Inferior parietal cortex (tissue), 1 donor: ENCODE measurements at regions not wholly inside any gene's neighbourhood (a gene's known extent, or its start where the extent isn't known, plus 50 kb on each side); places are given as distances from the start of the nearest gene placed in this dataset.
"Not testable (repeated sequence)": the region's sequence is repeated elsewhere in the genome, so short reads cannot be mapped to it uniquely, and the experiment has no call there.

Experiments
- DNase-seq: peaks from one replicate; pipeline ENCODE4 v3.0.0-alpha.2; 2016; ENCODE audit errors: extremely low spot score

DNA sequence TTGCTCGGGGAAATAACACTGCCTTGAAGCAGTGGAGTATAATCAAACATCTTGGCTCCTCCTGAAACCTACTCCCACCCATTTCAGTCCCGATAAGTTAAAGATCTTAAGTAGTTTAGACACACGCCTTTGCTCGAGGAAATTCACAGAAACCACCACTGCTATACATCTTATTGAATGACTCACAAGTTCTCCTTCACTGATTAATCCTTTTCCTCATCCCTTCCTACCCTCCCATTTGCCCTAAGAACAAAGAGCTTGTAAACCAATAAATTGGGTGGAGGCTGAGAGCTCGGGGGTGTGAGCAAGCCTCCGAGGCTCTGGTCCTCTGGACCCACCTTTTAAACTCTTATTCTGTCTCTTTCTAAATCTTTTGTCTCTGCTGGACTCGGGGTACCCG, 86.5 kb downstream of the XCL2 start:
- DNase-seq = not testable (repeated sequence)

DNA sequence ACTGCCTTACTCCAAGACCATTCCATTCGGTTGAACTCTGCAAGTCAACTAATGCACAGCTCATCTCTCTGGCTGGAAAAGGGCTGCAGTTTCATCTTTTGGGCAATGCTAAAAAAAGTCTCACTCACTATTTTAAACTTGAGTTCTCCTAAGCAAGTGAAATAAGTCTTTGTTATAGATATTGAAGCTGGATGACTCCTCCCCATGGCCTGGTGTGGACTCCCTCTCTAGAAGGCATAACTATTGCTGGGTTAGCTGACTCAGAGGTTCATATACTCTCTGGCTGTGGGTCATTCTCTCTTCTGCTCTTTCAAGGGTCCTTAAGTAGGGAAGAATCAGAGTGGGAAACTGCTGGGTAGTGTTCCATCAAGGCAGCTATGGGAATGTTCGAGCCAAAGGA, 88.0 kb downstream of the XCL2 start:
- no peak for DNase-seq

DNA sequence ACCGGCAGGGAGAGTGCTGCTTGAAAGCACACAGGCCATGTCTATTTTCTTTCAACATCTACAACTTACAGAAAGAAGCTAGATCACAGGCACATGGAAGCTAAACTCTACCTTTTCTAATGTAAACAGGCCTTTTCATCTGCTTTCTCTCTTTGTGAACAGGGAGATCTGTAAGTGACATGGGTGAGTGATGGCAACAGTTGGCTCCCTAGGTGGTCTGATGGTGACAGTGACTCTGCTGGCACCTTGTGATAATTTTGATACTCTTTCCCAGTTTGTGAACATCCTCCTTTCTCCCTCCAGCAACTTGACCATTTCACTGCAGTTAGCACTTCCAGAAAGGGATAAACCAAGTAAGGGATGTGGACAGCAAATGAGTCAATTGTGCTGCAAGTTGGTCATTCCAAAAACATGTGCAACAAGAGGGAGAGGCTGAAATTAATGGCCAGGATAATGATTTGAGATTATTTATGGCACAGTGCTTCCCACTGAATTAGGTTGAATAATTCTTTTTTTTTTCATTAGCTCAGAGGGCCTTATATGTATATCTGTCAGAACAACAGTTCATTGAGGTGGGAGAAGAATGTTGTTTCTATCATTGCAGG, 89.5 kb downstream of the XCL2 start:
- no peak for DNase-seq

DNA sequence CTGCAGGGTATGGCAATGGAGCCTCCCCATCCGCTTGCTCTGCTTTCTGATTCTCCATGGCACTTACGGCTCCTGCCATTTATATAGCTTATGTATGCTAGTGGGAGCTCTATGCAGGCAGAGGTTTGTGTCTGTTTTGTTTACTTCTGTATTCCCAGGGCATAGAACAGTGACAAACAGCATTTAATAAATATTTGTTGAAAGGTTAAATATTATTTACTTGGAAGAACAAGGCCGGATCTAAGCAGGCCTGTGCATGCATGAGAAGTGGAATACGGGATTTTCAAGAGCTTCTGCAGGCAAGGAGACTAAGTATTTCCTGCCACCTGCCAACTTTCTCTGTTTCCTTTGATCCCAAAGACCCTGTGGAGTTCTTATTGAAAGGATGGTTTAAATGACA, 90.7 kb downstream of the XCL2 start:
- DNase-seq = no peak

DNA sequence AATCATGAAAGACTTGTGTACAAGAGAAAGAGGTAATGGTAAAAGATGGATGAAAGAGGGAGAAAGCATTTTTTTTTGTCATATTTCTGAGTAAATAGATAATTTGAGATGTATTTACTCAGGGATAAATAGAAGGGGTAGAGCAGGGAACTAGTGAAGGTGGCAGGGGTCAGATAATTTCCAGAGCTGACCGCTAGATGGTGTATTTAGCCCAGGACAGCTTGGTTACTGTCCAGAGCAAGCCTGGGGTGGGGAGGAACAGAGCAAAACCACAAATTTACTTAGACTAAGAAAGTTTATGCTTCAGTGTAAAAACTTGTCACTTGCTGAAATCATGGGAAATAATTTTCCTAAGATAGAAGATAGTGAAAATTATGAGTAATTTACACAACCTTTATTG, 91.5 kb downstream of the XCL2 start:
- no peak for DNase-seq

DNA sequence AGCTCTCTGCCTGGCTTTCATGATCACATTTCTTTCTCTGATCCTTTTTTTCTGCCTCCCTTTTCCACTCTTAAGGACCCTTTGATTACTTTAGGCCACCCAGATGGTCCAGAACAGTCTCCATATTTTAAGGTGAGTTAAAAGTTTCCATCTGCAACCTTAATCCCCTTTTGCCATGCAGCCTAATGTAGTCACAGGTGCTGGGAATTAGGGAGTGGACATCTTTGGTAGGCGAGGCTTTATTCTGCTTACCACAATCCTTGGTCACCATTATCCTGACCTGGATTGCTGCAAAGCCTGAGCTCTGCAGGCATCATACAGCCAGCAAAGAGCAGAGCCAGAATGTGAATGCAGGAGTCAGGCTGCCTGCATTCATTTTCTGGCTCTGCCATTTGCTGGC, 95.9 kb downstream of the XCL2 start:
- no peak for DNase-seq

DNA sequence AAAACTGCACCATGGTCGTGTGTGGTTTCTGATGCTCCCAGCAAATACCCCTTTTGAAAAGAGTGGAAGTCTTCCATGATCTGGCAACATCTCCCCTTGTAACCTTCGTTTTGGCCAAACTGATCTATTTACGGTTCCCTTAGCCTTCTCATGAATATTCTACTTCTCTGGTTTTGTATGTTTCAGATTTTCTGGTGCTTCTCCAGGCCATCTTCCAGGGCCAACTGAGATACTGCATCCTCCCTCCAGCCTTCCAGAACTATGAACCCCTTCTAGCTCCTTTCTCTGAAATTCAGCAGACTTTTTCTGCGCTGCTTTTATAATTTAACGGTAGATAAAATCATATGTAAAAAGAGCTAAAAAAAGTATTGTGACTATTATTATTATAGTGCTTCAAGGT, 97.7 kb downstream of the XCL2 start:
- no peak for DNase-seq

DNA sequence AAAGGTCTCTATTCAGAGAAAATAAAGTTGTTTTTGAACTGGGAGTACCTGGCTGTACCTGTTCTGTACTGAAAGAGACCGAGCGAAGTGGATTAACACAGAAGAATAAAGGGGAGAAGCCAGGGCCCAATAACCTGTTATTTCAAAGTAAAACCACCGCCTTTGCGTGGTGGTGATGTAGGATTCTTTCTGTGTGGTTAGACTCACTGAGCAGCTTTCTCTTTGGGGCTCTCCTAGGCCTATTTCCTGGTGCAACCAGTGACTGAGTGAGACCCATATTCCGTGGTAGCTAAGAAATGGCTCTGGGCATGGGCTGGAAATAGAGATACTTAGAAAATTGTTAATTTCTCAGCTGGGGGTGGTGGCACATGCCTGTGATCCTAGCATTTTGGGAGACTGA, 99.9 kb downstream of the XCL2 start:
- no peak for DNase-seq

DNA sequence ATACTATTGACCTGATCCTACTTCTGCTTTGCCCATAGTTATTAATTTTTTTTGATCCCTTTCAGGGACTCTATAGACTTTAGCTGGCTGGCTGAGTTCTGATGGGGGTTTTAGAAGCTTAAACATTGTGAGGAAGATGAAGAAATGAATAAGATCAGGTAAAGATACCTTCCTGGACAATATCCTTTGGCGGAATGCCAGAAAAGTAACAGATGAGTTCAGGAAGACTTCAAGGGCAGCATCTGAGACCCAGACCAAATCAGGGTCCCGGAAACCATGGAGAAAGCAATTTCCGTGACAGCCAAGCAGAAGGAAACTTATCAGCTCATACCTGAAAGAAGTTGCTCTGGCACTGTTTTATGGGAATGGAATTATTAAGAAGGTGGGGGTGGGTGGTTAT, 100.4 kb downstream of the XCL2 start:
- no peak for DNase-seq

DNA sequence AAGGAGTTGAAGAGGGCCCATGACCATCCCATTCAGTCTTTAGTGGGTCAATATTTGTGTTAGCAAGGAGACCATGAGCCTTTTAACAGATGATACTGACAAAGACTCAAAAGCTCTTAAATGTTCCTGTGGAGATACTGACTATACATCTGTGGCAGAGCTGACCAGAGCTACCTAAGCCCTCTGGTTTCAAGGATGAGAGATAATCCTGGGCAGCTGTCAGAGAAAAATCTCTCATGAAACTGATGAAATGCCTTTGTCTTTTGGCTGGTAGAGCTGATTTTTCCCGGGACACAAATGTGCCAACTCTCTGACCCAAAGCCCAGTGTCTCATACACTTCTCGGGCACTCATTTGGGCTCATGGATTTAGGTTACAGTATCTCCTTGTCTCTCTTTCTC, 100.9 kb downstream of the XCL2 start:
- no peak for DNase-seq

DNA sequence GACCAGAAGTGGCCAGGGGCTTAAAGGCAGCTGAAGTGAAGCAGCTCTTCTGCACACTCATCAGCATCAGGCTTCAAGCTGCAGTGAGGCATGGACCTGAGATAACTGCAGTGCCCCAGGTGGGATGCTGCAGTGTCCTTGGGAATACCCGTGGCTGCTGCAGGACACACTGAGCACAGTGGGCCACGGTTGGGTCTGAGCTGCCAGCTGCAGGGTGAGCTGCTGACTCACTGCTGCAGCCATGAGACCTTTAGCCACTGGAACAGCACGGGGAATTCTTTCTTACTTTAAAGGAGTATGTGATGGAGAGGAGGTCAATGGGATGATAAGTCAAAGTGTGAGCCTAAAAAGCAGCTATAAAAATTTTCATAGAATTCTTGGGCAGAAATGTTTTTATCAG, 102.1 kb downstream of the XCL2 start:
- DNase-seq = no peak

DNA sequence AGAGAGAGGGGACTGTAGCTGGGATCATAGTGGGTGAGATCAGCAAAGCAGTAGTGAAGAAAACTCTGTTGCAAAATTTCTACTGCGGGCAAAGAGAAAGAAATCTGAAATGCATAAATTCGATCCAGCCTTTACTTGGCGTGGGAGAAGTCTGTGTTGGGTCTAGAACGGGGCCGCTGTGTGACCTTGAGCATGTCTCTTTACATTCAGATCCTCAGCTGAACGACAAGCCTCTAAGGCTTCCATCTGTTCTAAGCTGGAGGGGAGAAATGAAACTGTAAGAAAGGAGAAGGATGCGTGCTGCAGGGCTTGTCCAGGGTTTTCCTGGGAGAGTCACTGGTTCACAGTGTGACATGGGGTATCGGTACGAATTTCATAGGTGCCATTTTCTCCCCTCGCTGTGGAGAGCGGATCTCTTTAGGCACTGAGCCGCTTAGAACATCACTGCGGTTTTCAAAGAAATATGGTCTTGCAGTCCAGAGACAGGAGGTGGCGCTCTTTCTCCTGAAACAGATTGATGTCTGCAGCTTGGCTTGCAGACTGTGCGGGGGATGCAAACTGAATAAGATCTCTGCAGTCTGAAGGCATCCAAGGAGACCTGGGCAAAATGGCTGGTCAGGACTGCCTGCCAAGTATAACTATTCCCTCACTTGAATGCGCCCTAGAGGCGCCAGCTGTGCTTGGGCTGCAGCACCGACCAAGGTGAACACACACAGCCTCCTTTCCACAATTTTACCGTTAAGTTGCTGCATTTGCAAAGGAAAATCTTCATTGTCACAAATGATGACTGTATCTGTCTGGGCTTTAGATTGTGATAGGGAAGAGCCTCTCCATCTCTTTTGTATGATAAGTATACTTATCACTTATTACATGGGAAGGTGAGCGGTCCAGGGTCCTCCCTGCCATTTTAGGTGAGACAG, 104.1 kb downstream of the XCL2 start:
- peak; percentile 90 for DNase-seq

DNA sequence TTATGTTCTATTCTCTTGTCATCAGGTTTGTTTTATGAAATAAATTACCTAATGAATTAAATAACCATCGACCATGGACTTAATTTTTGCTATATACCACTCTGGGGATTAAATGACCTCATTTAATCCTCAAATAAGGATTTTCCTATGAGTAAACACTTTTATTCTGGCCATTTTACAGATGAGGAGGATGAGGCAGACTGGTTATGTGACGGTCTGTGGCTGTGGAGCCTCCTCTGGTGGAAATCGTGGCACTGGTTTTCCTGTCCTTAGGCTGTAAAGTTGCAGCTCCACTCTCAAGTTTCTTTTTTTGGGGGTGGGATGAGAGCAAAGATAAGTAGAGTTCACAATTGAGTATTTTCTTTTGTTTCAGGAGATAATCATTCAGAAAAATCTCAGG, 105.2 kb downstream of the XCL2 start:
- DNase-seq = no peak

DNA sequence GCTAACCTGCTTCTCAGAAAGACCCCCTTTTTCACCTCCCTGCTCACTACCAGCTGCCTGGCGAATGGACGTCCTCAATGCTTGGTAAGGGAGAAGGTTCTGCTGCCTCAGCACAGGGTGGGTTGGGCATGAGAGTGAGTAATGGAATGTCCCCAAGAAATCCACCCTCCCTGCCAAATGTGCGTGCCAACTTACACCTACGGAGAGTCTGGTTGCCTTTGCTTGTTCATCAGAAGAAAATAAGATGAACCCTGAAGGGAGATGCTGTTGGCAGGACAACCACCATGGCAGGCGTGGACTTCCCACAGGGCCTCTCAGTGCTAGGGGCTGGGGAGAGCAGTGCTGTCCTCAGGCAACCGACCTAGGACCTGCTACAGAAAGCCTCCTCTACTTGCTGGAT, 106.0 kb downstream of the XCL2 start:
- DNase-seq = peak; percentile 50

DNA sequence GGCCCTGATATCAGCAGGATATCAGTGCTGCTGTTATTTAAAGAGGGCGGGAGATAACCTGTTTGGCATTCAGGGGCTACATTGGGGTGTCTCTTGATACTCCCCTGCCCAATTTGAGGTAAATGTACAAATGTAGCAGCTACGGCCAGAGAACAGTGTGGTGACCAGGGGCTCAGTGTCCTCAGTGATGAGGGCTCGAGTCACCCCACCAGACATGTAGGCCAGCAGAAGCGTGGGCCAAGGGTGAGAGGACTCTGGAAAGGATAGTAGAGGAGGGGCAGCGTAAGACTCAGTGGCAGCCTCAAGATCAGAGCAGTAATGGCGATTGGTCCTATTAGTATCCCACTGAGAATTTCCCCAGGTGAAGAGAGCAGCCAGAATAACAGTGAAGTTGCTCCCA, 108.4 kb downstream of the XCL2 start:
- no peak for DNase-seq

DNA sequence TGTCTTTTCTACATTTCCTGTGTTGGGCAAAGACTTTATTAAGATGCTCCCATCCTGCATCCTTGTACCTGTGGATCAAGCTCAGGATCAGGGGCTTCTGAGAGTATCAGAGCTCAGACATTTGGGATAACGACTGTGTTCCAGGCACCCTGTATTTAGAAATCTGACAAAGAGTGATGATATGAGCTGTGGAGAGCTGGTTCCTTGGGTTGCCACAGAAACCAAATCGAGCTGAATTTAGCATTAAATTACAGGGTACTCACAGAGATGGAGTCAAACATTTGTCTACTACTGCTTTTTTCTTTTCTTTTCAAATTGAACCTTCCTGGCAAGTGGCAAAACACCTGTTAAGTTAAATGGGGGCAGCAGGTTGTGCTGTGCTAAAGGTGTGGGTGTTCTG, 110.6 kb downstream of the XCL2 start:
- no peak for DNase-seq

DNA sequence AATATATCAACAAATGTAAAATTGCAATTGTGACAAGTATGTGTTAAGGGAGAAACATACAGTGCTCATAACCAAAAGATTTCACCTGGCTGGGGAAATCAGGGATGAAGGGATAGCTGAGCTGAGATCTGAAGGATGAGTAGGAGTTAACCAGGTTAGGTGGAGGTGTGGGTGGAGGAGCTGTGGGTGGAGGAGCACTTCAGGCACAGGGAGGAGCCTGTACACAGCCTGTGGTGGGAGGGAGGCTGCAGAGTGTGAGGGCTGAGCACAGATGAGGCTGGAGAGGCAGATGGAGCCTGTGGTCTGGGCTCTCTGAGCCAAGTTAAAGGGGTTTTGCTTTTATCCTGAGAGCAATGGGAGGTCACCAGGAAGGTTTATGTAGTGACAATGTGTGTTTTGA, 111.9 kb downstream of the XCL2 start:
- DNase-seq = no peak

DNA sequence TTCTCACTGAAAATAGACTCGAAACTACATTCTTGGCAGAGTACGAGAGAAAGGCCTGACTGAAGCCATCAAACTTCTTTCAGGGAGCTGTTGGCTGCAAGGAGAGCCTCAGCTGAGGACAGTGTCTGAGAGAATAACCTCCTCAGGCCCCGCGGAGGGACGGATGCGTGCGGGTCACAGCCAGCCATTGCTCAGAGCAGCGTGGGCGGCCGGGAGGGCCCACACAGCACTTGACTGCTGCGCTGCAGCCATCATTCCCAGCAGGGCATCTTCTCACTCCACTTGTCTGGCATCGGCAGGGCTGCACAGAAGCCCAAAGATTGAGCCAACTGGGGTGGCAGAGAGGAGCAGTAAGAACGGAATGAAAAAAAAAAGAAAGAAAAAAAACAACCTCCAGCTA, 113.5 kb downstream of the XCL2 start:
- DNase-seq = no peak

DNA sequence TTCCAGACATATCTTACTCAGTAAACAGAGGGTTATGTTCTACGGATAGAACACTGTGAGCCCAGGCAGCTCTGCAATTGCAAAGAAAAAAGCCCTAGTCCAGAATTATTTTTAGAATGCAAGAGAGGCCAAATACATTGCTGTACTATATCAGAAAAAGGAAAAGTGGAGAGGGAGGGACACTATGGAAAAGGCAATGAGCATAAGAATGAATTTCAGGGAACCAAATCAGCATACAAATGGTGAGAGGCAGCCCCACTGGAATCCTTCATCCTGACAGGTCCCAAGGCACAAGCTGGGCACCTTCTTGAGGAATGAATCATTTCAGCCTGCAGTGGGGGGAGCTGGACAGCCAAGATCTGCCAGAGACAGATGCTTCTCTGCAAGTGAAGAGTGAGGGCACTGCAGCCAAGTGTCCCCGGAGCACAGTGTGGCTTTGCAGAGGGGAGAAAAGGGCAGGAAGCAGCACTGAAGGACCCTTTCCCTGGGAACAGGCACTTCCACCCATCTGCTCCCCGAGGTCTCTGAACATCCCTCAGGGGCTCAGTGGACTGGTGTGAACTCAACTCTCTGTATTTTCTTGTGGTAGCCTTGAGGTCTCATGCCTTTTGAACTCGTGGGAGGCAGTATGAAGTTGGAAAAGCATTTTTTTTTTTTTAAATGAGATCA, 115.6 kb downstream of the XCL2 start:
- peak; percentile 45 for DNase-seq

DNA sequence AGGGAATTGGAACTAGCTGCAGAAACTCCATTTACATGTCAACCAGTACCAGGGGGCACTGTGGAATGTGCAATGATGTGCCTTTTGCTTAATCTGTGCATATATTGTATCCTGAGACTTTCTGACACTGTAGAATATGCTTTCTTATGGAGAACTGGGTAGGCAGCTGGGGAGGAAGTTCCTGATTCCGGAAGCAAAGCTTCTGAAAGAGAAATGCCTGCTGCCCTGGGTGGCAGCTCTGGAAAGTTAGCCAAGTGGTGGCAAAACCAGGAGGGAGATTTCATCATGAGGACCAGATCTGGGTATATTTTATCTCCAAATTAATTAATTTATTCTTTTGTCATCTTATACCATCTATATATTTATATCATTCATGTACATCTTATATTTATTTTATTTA, 116.7 kb downstream of the XCL2 start:
- DNase-seq = no peak

DNA sequence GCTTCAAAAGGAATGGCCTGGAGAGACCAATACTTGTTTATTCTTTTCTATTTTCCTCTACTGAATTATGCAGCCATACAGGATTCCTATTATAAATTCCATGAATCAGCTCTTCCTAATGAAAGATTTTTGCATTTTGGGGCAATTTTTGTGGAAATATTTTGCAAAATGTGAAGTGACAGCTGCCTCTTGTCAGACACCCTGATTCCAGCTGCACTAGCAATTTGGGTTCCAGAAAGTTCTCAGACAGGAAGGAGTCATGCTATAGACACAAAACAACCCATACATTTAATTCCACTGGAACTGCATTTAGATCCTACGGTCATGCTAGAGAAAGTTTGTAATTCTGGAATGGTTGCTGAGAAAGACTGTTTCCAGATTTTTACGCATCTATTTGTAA, 119.5 kb downstream of the XCL2 start:
- no peak for DNase-seq

DNA sequence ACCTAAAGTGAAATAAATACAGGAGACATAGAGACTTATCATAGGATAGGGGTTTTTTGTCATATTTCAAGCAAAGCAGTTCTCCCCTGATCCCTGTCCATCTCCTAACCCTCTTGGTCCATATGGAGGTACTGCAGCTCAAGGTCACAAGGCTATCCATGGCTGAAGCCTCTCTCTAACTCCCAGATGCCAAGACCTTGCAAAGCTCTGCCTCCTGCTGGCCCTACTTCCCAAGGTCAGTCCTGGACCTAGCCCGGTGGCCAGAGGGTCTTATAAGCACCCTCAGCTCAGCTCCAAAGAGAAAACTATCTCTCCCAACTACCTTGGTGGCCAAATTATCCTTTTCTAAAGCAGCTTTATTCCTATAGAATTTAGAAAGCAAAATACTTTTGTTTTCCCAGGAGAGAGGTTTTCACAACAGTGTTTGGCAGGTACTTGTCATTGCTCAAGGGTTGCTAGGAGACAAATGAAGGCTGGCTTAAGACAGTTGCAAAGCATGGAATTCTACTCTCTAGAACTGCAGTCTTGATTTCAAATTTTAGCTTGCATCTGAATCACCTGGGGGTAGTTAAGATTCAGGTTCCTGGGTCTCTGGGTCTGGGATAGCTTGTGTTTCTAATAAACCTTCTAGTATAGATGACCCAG, 121.5 kb downstream of the XCL2 start:
- no peak for DNase-seq
